Umbilical cord (tissue), 1 donor: ENCODE measurements at regions not wholly inside any gene's neighbourhood (a gene's known extent, or its start where the extent isn't known, plus 50 kb on each side); places are given as distances from the start of the nearest gene placed in this dataset.
"Not testable (repeated sequence)": the region's sequence is repeated elsewhere in the genome, so short reads cannot be mapped to it uniquely, and the experiment has no call there.

ENCODE experiments used
- DNase-seq: peaks from one replicate; pipeline ENCODE4 v3.0.0-alpha.2; 2015; ENCODE audit warnings: low spot score

DNA sequence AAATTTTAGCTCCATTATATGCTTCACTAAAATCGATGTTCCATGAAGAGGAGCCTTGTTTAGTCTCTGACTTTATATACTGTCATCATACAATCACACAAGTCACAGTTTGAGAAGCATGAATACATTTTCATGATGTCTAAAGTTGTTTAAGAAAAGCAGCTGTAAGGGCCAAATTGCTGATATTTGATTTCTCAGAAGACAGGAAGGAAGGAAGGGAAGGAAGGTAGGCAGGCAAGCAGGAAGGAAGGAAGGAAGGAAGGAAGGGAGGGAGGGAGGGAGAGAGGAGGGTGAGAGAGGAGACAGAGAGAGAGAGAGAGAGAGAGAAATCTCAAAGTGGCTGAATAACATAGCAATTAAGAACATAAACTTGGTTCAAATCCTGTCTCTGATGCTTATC lies 153.7 kb downstream of the RTL9 start:
- DNase-seq, result no peak

DNA sequence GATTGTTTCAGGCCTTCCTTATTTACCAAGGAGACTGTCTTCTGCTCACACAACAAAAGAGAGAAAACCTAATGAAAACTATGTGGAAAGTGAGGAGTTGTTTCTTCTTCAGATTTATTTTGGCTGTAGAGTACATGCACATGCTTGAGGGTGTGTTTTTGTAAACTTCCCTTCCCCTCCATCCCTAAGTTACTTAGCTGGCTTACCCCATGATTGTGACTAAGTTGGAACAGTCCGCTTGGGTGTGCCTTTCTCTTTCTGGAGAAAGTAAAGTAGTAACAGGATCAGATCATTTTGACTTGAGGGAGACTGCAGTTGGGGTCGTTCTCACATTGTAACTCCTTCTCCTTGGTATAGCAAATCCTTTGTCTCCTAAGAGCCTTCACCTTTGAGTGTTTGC lies 155.9 kb downstream of the RTL9 start:
- no peak for DNase-seq

DNA sequence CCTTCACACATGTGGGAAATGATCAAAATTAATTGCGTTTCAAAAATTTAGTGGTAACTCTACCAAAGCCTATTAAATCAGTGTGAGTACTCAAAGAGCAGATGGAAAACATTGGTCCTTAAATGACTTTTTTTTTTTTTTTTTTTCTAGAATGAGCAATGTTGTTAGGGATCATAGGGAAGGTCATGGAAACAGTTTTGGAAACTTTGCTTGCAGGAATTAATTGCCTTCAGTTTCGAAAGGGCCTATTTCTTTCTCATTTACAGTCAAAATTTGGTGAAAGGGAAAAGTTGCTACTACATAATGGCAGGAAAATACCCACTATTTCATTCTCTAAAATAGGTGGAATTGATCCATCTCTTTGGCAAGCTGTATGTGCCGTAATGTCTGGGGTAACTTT lies 160.9 kb downstream of the RTL9 start:
- DNase-seq, result no peak

GRCh38 chrX:110519906-110520452 lies 161.3 kb downstream of the RTL9 start:
- DNase-seq, result no peak

GRCh38 chrX:110520652-110521051 lies 162.0 kb downstream of the RTL9 start:
- DNase-seq, result not testable (repeated sequence)

GRCh38 chrX:110531873-110532580 lies 173.4 kb downstream of the RTL9 start:
- no peak for DNase-seq

- no peak for DNase-seq
Observed at GRCh38 chrX:110532581-110532931, 173.9 kb downstream of the RTL9 start.

GRCh38 chrX:110536816-110537215 lies 178.2 kb downstream of the RTL9 start:
- no peak for DNase-seq

GRCh38 chrX:110541266-110541665 lies 182.6 kb downstream of the RTL9 start:
- no peak for DNase-seq

DNA sequence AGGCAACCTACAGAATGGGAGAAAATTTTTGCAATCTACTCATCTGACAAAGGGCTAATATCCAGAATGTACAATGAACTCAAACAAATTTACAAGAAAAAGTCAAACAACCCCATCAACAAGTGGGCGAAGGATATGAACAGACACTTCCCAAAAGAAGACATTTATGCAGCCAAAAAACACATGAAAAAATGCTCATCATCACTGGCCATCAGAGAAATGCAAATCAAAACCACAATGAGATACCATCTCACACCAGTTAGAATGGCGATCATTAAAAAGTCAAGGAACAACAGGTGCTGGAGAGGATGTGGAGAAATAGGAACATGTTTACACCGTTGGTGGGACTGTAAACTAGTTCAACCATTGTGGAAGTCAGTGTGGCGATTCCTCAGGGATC lies 192.2 kb downstream of the RTL9 start:
- DNase-seq, result not testable (repeated sequence)

GRCh38 chrX:110557864-110558263 lies 199.2 kb downstream of the RTL9 start:
- no peak for DNase-seq

- no peak for DNase-seq
Observed at GRCh38 chrX:110558406-110558805, 199.8 kb downstream of the RTL9 start.

DNA sequence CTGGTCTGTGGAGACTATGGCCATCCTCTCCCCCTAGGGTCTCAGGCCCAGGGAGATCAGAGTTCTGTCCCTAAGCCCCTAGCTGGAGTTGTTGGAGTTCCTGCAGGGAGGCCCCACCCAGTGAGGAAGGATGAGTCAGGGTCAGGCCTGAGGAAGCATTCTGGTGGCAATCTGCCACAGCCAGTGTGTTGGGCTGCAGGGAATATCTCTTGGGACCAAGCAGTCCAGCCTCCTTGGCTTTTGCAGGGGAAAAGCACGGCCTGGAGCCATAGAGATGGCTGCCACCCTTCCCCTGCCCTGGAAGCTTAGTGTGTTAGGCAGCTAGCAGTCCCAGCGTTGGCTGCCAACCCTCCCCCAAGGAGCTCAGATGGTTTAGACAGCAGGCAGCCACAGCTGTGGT lies 202.4 kb downstream of the RTL9 start:
- no peak for DNase-seq

DNA sequence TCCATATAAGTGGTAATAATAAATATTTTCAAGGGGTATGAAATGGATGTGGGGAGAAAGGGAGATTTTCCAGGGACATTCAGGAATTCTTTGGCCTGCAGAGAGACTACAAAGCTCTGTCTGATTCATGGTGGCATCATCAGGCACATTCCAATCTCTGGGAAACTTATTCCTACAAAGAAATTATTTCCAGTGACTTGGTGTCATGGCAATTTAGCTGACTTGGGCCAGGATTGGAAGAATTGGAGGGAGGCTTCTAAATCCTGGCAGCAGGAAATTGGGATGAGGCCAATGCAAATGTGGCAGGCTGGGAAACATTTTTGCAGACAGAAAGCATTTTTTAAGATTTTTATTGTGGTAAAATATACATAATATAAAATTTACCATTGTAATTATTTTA lies 204.6 kb downstream of the RTL9 start:
- no peak for DNase-seq

DNA sequence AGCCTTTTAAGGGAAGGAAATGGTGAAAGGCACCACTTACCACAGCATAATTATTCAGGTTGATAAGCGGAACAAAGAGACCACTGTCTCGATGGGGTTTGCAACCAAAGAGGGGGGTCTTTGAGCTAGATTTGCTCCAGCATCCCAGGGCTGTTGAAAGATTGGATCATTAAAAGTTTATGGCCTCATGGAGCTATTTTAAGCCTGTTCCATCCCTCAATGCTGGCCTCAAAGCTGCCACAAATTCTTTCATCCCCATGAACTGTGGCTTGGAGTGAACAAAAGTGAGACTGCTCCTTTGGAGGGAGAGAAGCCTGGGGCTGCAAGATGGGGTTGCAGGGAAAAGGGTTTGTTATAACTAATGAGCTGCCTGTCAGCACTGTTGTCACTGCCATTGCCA lies 209.8 kb downstream of the RTL9 start:
- no peak for DNase-seq

- no peak for DNase-seq
Observed at GRCh38 chrX:110569506-110569905, 210.9 kb downstream of the RTL9 start.

DNA sequence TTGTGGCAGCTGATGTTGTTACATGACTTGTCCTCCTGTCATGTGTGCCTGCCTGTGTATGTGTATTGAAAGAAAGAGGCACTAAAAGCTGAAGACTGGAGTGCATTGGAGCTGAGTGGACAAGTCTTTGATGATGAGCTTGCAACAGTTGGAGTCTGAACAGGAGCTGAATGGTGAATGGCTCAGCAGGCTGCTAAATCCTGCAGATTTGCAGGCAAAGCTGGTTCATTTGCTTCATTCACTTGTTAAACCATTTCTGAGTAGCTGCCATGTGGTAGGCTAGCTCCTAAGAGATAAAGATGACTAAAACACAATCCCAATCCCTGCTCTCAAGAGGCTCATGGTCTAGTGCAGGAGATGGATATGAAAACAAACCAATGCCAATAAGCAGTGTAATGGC lies 217.3 kb downstream of the CHRDL1 start:
- no peak for DNase-seq

DNA sequence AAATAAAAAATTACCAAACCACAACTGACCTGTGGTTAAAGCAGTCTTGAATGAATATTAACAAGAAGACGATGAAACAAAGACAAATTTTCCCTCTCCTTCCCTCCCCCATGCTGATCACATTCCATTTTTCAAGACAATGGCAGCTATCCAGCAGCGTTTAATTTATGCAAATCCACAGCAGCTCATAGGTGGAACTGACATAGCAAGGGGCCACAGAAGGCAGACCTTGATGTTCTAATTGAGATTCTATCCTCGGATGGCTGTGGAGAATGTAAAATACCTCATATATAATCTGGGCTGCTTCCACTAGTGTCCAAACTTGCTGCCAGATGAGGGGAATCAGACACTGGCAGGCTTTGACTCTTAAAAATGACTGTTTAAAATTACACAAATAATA lies 211.5 kb downstream of the CHRDL1 start:
- DNase-seq, result no peak

GRCh38 chrX:110588164-110588563 lies 207.5 kb downstream of the CHRDL1 start:
- no peak for DNase-seq

GRCh38 chrX:110588853-110589252 lies 206.8 kb downstream of the CHRDL1 start:
- DNase-seq, result no peak

GRCh38 chrX:110600745-110601310 lies 194.8 kb downstream of the CHRDL1 start:
- DNase-seq, result no peak

DNA sequence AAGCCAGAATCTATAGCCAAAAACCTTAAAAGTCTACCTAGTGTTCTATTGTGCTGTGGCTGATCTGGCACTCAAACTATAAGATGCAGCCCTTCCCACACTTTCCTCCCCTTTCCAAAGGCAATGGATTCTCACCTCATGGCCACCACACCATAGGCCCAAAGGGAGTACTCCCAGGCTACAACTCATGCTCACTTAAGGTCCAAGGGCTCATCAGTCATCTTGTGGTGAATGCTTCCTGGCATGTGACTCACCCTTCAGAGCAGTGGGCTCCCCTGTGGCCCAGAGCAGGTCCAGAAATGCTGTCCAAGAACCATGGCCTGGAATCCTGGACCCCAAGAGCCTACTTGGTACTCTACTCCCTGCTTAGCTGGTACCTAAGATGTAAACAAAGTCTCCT lies 181.0 kb downstream of the CHRDL1 start:
- no peak for DNase-seq
